Right ventricle myocardium inferior (tissue), 1 donor: ENCODE measurements at regions not wholly inside any gene's neighbourhood (a gene's known extent, or its start where the extent isn't known, plus 50 kb on each side); places are given as distances from the start of the nearest gene placed in this dataset.

Experiments
- ATAC-seq: fragments of 200-7000 bp; cut with Tn5 transposase; one replicate; pipeline ENCODE4 v1.9.1; 2020; ENCODE audit warnings: mild to moderate bottlenecking, moderate library complexity
- DNase-seq: peaks from one replicate; pipeline ENCODE4 v3.0.0; 2021; ENCODE audit errors: missing footprints
- intact Hi-C: fragments of 100-400 bp; cut with DNase I; formaldehyde crosslinking; loops from one replicate; pipeline ENCODE4 v1.11.0; 2022
- donor health status: DM: no; HTN: yes; CAD: no; lungs with severe emphysema.

DNA sequence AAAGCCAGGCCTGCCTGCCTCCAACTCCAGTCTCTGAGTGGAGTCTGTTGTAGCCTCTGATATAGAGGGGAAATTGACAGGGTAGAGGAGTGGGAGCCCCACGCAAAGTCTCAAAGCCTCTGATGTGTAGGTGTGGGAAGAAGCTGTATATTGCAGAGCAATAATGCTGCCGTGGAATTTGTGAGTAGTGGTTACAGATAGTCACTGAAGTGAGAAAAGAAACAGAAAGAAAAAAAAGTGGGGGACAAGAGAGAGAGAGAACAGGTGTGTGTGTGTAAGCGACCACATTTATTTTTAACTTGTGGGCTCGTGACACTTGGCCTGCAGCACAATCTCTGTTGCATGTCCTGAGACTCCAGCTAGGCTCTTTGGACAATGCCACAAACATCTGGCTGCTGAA, 227.8 kb downstream of the NSG2 start:
- DNase-seq = no peak
- intact Hi-C loops = no loop called here
- ATAC-seq = no peak

- ATAC-seq (no peak), DNase-seq (no peak)
- intact Hi-C loops = no loop called here
These were observed 230.5 kb downstream of the NSG2 start for GRCh38 chr5:174275959-174276358.

- no peak for ATAC-seq
- intact Hi-C loops = no loop called here
- DNase-seq = no peak
These were observed 235.7 kb downstream of the NSG2 start for GRCh38 chr5:174281089-174281760.

DNA sequence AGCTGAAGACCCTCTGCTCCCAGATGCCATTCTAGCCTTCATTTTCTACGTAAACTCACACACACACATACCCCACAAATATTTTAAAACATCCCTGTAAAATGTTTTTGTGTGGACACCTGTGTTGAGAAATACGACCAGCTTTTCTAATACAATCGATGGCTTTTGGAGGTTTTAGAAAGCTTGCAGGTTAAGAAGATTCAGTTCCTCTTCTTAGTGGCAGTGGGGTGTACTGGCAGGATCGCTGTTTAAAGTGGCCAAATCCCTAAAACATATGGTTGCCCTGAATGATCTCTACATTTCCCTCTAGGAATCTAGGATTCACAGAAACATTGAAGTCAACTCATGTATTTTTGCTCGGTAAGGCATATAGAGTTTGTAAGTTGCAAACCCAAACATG, 236.3 kb downstream of the NSG2 start:
- ATAC-seq (no peak), DNase-seq (no peak)
- intact Hi-C loops = no loop called here

GRCh38 chr5:174282391-174282790, 236.9 kb downstream of the NSG2 start:
- DNase-seq (no peak), ATAC-seq (no peak)
- intact Hi-C loops = no loop called here

DNA sequence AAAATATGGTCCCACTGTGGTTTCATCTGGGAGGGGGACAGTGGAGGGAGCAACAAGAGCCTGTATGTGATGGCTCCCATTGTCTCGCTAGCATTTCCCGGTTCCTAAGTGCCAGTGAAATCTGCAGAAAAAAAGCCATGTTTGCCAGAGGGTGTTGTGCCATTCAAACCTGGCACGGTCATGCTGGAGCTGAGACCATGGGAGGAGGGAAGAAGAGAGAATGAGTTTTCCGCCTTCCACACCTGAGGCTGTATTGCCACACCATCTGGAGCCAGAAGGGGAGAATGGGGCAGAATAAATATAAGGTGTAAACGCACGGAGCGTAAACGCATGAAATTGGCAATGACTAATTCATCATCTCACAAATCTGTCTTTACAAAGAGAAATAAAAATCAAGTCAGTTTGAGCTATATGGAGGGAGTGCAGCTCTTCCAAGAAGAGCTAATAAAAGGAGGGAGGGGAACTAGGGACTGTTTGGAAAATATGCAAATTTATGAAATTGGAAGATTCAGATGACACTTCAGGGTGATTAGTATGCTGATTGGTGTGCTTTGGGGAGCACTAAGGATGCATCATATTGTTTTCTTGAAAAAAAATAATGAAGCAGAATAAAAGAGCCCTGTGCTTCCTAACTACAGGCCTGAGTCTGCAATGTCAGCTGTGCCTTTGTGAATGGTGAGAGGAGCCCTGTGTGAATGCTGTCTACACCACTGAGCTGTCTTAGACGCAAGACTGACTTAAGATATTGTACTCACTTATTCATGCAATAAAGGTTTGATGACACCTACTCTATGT, 237.9 kb downstream of the NSG2 start:
- intact Hi-C loops = no loop called here
- ATAC-seq (no peak), DNase-seq (no peak)

GRCh38 chr5:174284873-174285272, 239.4 kb downstream of the NSG2 start:
- DNase-seq (no peak), ATAC-seq (no peak)
- intact Hi-C loops = no loop called here

DNA sequence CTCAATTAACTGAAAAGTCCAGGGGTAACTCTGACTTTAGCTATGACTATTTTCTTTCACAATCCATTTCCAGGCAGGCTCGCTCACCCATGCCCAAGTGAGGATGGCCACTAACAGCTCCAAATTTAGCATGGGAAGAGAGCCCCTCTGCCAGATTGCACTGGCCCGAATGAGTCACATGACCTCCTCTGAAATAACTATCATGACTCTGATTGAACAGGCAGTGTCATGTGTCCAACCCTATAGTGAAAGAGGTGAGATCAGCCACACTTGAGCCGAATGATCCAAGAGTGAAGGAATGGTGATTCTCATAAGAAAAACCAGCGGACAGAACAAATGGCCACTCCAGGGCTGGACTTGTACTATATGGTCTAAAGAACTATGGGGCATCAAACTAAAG, 242.3 kb downstream of the NSG2 start:
- DNase-seq = no peak
- intact Hi-C loops = no loop called here
- ATAC-seq = no peak

GRCh38 chr5:174288439-174288838, 242.9 kb downstream of the NSG2 start:
- no peak for ATAC-seq
- intact Hi-C loops = no loop called here
- DNase-seq = no peak

- no peak for DNase-seq
- ATAC-seq = no peak
- intact Hi-C loops = no loop called here
These were observed 245.7 kb downstream of the NSG2 start for GRCh38 chr5:174291162-174291561.

DNA sequence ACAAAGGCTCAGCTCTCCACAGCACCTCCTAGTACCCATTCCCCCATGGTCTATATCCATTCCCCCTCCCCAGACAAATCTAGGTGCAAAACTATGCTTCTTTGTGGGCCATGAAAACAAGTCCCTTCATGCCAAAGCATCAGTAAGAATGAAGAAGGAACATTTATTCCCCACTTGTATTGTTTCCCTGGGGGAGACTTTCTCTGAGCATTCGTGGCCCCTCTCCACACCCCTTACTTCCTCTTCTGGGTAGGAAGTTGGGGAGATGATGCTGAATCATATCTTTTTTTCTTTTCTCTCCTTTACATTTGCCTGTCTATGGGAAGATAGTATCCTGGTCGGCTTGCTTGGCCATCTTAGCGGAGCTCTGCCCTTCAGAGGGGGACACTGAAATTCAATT, 246.8 kb downstream of the NSG2 start:
- no peak for DNase-seq
- ATAC-seq = no peak
- intact Hi-C loops = no loop called here

DNA sequence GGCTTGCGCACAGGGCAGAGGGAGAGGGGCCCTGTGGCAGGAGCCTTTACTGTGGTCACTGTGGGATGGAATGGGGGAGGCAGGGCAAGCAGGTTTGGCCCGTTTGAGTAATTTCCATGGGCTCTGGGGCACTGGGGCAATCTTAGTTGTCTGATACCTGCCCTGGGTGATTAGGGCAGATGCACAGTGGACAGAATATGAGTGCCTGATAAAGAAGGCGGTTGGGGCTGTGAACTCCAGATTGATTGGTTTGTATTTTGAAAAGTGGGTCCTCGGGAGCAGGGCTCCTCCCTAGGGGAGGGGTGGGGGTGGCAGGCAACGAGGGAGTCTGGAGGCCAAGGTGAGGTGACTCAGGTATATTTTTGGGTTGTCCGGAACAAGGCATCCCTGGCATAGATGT, 247.5 kb downstream of the NSG2 start:
- intact Hi-C loops = no loop called here
- no peak for DNase-seq
- ATAC-seq = no peak

DNA sequence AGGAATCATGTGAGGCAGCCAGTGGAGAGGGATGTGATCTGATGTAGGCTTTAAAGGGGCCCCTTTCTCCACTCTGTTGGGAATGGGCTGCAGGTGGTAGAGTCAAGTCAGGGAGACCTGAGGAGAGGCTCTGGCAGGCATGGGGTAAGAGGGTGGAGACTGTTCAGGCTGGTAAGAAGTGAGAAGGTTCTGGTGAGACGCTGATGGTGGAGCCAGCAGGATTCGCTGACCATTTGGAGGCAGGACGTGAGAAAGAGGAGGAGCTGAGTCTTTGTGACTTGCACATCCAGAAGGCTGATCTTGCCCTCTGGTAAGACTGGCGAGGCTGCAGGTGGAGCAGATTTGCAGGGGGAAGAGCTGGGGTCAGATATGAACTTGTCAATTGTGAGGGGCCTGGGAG, 248.0 kb downstream of the NSG2 start:
- intact Hi-C loops = no loop called here
- ATAC-seq (no peak), DNase-seq (no peak)

DNA sequence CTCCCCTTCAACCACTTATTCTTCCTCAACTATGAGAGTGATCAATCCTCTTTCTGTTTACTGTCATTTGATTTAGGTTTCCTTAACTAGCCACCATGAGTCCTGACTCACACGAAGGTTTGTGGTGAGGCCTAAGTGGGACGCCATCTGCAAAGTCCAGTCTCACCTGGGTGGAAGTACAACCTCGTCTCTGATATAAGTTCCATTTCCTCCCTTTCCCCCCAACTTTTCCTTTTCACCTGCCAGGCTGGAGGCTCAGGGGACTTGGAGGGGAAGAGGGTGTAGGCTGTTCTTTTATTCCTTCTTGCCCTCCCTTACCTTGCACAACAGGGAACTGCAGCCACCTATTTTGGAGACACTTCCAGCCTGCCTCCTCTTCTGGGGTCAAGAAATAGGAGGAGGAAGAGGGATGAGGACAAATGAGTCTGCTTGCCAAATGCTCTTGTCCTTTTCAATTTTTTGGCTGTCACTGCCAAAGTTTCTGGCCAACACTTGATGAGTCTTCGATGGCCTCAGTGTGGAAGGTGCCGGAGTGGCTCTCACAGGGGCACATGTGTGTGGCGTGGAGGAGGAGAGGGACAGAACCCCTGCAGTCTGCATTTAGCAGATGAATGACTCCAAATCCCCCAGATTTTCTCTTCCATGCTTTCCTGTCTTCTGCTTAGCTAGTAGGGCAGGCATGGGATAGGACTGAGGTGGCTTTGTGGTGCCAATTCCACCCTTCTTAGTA, 249.6 kb downstream of the NSG2 start:
- DNase-seq = no peak
- ATAC-seq = no peak
- intact Hi-C loops = no loop called here

DNA sequence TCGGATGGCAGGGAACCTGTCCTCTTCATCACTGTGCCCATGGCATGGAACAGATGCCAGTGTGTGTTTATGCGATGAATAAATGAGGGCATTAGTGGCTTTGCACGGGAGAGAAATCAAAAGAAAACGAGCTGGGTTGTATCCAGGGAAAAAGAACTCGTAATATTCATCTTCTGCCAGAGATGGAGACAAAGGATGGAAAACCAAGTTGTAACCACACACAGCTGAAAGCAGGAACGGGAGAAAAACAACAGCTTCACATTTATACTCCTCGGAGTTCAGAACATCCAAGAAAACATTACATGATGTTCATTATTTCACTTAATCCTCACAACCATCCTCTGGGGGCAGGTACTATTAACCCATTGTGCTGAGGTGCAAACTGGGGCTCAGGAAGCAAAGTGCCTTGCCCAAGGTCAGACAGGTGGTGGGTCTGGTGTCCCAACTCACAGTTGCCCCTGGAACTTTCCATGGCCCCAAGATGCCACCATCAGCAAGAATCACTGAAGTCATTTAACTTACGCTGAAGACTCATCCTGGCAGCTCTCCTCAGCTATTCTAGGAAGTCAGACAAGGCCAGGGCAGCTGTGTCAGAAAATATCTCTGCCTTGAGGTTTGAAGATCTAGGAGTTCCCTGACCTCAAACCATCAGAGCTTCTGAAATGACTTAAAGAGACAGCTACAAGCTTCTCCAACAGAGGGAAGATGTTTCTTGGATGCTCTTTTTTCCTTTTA, 250.4 kb downstream of the NSG2 start:
- intact Hi-C loops = no loop called here
- ATAC-seq (peak; percentile 31), DNase-seq (no peak)

DNA sequence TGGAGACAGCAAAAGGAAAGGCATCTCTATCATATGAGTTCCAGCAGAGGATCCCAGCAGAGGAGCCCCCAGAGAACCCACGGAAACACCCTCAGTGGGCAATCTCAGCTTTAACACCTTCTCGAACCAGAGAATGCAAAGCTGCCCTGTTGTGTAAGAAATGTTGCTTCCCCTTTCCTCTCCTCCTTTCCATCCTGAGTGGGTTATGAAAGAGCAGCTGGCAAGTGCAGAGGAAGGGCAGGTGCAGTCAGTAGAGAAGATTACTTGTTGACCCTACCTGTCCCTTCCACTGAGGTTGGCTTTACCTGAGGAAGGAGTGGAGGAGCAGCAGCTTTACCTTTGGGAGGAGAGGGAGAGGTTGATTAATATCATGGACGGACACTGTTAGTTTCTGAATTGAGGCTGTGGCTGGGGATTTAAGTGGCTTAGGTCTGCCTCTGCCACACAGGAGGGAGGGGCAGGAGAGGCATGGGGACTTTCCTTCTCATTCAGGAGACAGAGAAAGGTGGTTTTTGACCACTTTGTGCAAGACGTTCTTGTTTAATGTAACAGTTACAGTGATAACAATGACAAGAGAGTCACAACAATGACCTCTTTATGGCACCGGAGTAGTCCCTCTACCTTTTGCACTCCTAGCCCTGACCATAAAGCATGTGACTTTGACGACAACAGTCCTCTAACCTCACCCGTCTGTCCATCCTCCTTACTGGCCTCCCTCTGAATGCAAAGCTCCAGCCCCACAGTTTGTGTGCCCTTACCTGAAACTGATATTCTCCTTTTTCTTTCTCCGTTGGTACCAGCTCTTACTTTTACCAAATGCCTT, 254.8 kb downstream of the NSG2 start:
- ATAC-seq = no peak
- intact Hi-C loops = no loop called here
- no peak for DNase-seq

DNA sequence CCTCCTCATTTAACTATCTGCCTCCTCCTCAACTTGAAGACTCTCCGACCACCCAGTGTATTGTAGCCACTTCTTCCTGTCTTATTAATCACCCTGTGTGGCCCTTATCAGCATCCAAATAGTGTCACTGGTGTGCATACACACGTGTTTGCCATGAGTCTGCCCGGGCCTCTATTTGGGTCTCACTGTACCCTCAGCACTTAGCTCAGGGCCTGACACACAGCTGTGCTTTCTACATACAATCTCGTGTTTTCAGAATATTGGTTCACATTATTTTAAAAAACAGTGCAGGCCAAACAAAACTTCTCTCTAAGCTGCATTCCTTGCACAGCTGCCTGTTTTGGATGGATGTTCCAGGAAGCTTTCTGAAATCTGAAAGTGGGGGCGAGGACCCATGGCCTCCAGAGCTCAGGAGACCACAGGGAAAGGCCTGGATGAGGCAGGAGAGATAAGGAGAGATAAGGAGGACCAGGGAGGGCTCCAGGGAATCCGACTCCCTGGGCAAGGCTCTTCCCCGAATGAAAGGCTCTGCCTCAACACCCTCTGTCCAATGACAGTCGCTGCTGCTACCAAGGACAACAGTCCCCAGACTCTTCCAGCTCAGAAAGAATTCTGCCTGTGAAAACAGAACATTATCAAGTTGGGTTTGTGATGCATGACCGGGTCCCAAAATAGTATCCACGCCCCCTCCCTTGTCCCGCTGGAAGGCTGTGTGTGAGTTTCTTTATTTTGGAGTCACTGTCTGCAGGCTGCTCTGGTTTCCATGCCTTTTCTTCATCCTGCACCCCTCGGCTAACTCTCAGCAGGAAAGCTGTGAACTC, 255.6 kb downstream of the NSG2 start:
- no peak for DNase-seq

More for the DNA sequence above, 255.6 kb downstream of the NSG2 start:
- intact Hi-C loops = no loop called here
- ATAC-seq = peak; percentile 89
